ENCODE measurements at regions not wholly inside any gene's neighbourhood (a gene's known extent, or its start where the extent isn't known, plus 50 kb on each side); places are given as distances from the start of the nearest gene placed in this dataset.
"Not testable (repeated sequence)": the region's sequence is repeated elsewhere in the genome, so short reads cannot be mapped to it uniquely, and the experiment has no call there.

DNA sequence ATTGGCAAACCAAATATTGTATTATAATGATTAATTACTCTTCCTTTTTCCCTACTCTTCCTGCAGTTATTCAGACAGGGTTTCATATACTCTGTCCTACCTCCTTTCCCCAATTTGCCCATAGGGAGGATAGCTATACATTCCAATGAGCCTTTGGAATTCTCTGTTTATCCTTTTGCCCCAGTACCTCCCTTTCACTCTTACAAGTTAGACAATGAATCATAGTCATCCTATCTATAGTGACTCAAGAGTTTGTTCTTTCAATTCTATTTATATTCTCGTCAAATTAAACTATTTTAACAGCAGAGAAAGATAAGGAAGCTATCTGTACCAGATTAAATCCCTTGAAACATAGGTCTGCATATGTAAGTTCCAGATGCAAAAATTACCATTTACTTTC lies 437.5 kb downstream of the NR4A2 start:
- H4K20me1 ChIP-seq (ENCODE audit: insufficient read depth, low read length), result no peaks in the 10 kb centered on the region
- no peaks in the 10 kb centered on the region for H3K4me1 ChIP-seq (ENCODE audit: low read length)
- H3K9ac ChIP-seq (ENCODE audit: low read length), result no peak overlapping the region
- H3K36me3 ChIP-seq (replicated peaks; ENCODE audit: low read depth, low read length), result no peaks in the 10 kb centered on the region
- no peak overlapping the region for H3K4me2 ChIP-seq (ENCODE audit: low read length)
- H3K79me2 ChIP-seq (ENCODE audit: low read length), result no peaks in the 10 kb centered on the region
- no peaks in the 10 kb centered on the region for H3K9me3 ChIP-seq (ENCODE audit: insufficient read depth, low read length)
- H3K27me3 ChIP-seq (ENCODE audit: low read depth, low read length), result no peaks in the 10 kb centered on the region
- H3K27ac ChIP-seq (ENCODE audit: low read length), result no peak overlapping the region
- no peak overlapping the region for H3K4me3 ChIP-seq (ENCODE audit: low read length)
- no peak overlapping the region for H2AFZ ChIP-seq (ENCODE audit: low read depth, low read length)
- TF ChIP-seq, protein P1, sequence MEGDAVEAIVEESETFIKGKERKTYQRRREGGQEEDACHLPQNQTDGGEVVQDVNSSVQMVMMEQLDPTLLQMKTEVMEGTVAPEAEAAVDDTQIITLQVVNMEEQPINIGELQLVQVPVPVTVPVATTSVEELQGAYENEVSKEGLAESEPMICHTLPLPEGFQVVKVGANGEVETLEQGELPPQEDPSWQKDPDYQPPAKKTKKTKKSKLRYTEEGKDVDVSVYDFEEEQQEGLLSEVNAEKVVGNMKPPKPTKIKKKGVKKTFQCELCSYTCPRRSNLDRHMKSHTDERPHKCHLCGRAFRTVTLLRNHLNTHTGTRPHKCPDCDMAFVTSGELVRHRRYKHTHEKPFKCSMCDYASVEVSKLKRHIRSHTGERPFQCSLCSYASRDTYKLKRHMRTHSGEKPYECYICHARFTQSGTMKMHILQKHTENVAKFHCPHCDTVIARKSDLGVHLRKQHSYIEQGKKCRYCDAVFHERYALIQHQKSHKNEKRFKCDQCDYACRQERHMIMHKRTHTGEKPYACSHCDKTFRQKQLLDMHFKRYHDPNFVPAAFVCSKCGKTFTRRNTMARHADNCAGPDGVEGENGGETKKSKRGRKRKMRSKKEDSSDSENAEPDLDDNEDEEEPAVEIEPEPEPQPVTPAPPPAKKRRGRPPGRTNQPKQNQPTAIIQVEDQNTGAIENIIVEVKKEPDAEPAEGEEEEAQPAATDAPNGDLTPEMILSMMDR (IDR thresholded peaks at IDR 0.05; ENCODE audit: low read depth, low read length), result no peak
- no peak for TF ChIP-seq EZH2phosphoT487 (IDR thresholded peaks at IDR 0.05; ENCODE audit: low read depth)

DNA sequence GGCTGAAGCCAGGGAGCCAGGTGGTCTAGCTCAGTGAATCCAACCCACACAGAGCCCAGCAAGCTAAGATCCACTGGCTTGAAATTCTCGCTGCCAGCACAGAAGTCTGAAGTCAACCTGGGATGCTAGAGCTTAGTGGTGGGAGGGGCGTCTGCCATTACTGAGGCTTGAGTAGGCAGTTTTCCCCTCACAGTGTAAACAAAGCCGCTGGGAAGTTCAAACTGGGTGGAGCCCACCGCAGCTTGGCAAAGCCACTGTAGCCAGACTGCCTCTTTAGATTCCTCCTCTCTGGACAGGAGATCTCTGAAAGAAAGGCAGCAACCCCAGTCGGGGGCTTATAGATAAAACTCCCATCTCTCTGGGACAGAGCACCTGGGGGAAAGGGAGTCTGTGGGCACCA lies 452.1 kb downstream of the NR4A2 start:
- not testable (repeated sequence) for H4K20me1 ChIP-seq (ENCODE audit: insufficient read depth, low read length); H3K36me3 ChIP-seq (replicated peaks; ENCODE audit: low read depth, low read length); H3K27ac ChIP-seq (ENCODE audit: low read length); H3K4me3 ChIP-seq (ENCODE audit: low read length); H3K9ac ChIP-seq (ENCODE audit: low read length); H3K79me2 ChIP-seq (ENCODE audit: low read length); H3K4me2 ChIP-seq (ENCODE audit: low read length); H3K9me3 ChIP-seq (ENCODE audit: insufficient read depth, low read length); H3K27me3 ChIP-seq (ENCODE audit: low read depth, low read length); H3K4me1 ChIP-seq (ENCODE audit: low read length); H2AFZ ChIP-seq (ENCODE audit: low read depth, low read length)

DNA sequence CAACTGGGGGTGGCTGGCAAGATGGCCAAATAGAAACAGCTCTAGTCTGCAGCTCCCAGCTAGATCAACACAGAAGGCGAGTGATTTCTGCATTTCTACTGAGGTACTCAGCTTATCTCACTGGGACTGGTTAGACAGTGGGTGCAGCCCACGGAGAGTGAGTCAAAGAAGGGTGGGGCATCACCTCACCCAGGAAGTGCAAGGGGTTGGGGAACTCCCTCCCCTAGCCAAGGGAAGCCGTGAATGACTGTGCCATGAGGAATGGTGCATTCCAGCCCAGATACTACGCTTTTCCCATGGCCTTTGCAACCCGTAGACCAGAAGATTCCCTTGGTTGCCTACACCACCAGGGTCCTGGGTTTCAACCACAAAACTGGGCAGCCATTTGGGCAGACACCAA lies 452.6 kb downstream of the NR4A2 start:
- not testable (repeated sequence) for H3K27me3 ChIP-seq (ENCODE audit: low read depth, low read length); H3K79me2 ChIP-seq (ENCODE audit: low read length); H3K9me3 ChIP-seq (ENCODE audit: insufficient read depth, low read length); H4K20me1 ChIP-seq (ENCODE audit: insufficient read depth, low read length); H3K4me1 ChIP-seq (ENCODE audit: low read length); H2AFZ ChIP-seq (ENCODE audit: low read depth, low read length); H3K4me2 ChIP-seq (ENCODE audit: low read length); H3K36me3 ChIP-seq (replicated peaks; ENCODE audit: low read depth, low read length); H3K9ac ChIP-seq (ENCODE audit: low read length); H3K27ac ChIP-seq (ENCODE audit: low read length); H3K4me3 ChIP-seq (ENCODE audit: low read length)

DNA sequence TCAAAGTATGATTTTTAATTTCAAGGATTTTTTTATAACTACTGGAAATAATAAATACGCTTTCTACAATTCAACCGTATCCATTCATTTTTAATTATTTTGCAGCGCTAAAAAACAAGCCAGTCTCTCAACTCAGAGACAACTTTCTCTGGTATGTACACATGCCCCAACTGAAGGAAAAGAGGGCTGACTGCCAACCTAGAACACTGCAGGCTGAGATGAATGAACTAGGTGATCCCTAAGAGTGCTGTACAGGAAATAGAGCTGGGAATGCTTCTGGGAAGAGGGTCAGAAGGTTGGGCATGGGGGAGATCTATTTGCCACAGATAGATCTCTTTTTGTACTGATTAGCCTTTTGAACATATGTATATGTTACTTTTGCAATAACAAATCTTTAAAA lies 460.1 kb downstream of the NR4A2 start:
- H2AFZ ChIP-seq (ENCODE audit: low read depth, low read length), result no peak overlapping the region
- TF ChIP-seq, protein P1 (IDR thresholded peaks at IDR 0.05; ENCODE audit: low read depth, low read length), result no peak
- no peak for TF ChIP-seq EZH2phosphoT487 (IDR thresholded peaks at IDR 0.05; ENCODE audit: low read depth)

DNA sequence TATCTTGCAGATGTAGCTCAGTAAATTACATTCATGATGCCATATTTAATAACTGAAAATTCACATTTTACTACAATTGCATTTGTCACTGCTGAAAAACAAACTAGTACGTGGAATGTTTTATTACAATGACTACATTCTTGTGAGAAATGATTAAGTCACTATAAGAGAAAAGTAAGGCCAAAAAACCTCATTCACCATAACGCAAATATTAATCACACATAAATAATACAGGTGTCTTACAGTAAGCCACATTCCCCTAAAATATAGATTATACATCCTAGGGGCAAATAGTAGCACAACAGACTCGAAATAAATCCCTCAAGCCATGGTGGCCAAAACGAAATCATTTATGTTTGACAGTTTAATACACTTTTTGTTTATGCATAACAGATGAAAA lies 460.6 kb downstream of the NR4A2 start:
- Histone ChIP-seq H3K4me1 (ENCODE audit: low read length) (no peaks in the 10 kb centered on the region), H2AFZ (ENCODE audit: low read depth, low read length) (no peak overlapping the region), H3K36me3 (replicated peaks; ENCODE audit: low read depth, low read length) (no peaks in the 10 kb centered on the region), H3K27me3 (ENCODE audit: low read depth, low read length) (no peaks in the 10 kb centered on the region), H3K9ac (ENCODE audit: low read length) (no peak overlapping the region), H3K4me2 (ENCODE audit: low read length) (no peak overlapping the region), H3K9me3 (ENCODE audit: insufficient read depth, low read length) (0 out of 2 replicates have a peak, but pooled peaks cover 3% of the 10 kb centered on the region), H3K4me3 (ENCODE audit: low read length) (no peak overlapping the region), H4K20me1 (ENCODE audit: insufficient read depth, low read length) (no peaks in the 10 kb centered on the region), H3K79me2 (ENCODE audit: low read length) (no peaks in the 10 kb centered on the region), H3K27ac (ENCODE audit: low read length) (no peak overlapping the region)
- TF ChIP-seq, protein P1 (IDR thresholded peaks at IDR 0.05; ENCODE audit: low read depth, low read length), result no peak

More for the DNA sequence above, 460.1 kb downstream of the NR4A2 start:
- H3K79me2 ChIP-seq (ENCODE audit: low read length), result no peaks in the 10 kb centered on the region
- H3K4me3 ChIP-seq (ENCODE audit: low read length), result no peak overlapping the region
- H3K36me3 ChIP-seq (replicated peaks; ENCODE audit: low read depth, low read length), result no peaks in the 10 kb centered on the region
- H4K20me1 ChIP-seq (ENCODE audit: insufficient read depth, low read length), result no peaks in the 10 kb centered on the region
- 0 out of 2 replicates have a peak, but pooled peaks cover 3% of the 10 kb centered on the region for H3K9me3 ChIP-seq (ENCODE audit: insufficient read depth, low read length)
- no peaks in the 10 kb centered on the region for H3K4me1 ChIP-seq (ENCODE audit: low read length)
- H3K27me3 ChIP-seq (ENCODE audit: low read depth, low read length), result no peaks in the 10 kb centered on the region
- H3K9ac ChIP-seq (ENCODE audit: low read length), result no peak overlapping the region
- no peak overlapping the region for H3K27ac ChIP-seq (ENCODE audit: low read length)
- H3K4me2 ChIP-seq (ENCODE audit: low read length), result no peak overlapping the region
